ENCODE measurements at regions not wholly inside any gene's neighbourhood (a gene's known extent, or its start where the extent isn't known, plus 50 kb on each side); places are given as distances from the start of the nearest gene placed in this dataset.

GRCh38 chr18:45488645-45489044 lies 126.6 kb upstream of the SLC14A2 start:
- Histone ChIP-seq H3K18ac (ENCODE audit: low read length) (no peak overlapping the region), H3K79me1 (ENCODE audit: low read depth, low read length) (no peaks in the 10 kb centered on the region), H2BK12ac (ENCODE audit: low read length) (no peak overlapping the region), H2BK120ac (ENCODE audit: low read depth, low read length) (no peak overlapping the region), H3K4me1 (ENCODE audit: control insufficient read depth in 2 of 2, insufficient read depth in 1 of 2, low read depth in 1 of 2, low read length in 2 of 2) (no peaks in the 10 kb centered on the region), H4K8ac (ENCODE audit: low read depth, low read length) (no peak overlapping the region), H4K91ac (ENCODE audit: low read depth, low read length, poor library complexity) (no peak overlapping the region), H2AK5ac (ENCODE audit: low read depth, low read length) (no peak overlapping the region), H3K4me2 (ENCODE audit: insufficient read depth, low read length, poor library complexity, severe bottlenecking) (no peak overlapping the region), H3K9ac (ENCODE audit: low read depth, low read length, poor library complexity) (no peak overlapping the region), H3K23ac (ENCODE audit: low read depth, low read length, poor library complexity) (no peak overlapping the region), H3K4ac (ENCODE audit: low read length) (no peak overlapping the region), H3K9me3 (replicated peaks in 1 of 2; ENCODE audit: control insufficient read depth in 2 of 2, insufficient read depth in 1 of 2, low read depth in 1 of 2, low read length in 2 of 2) (no peaks in the 10 kb centered on the region), H3K36me3 (replicated peaks in 1 of 2; ENCODE audit: control insufficient read depth in 2 of 2, insufficient read depth in 2 of 2, low read length in 2 of 2) (no peaks in the 10 kb centered on the region), H2BK5ac (ENCODE audit: low read length) (no peak overlapping the region), H2AFZ (ENCODE audit: low read length) (no peak overlapping the region), H3K4me3 (ENCODE audit: low read length in 2 of 2) (no peak overlapping the region), H2BK15ac (ENCODE audit: low read length) (no peak overlapping the region), H3K27me3 (ENCODE audit: control insufficient read depth in 3 of 3, insufficient read depth in 3 of 3, low read depth in 1 of 3, low read length in 3 of 3) (no peaks in the 10 kb centered on the region), H3K27ac (replicated peaks; ENCODE audit: low read length) (no peak overlapping the region), H3K14ac (ENCODE audit: low read length) (no peak overlapping the region)
- WGBS, 2 donors (ENCODE audit: extremely low coverage in 2 of 2, insufficient read length in 2 of 2, insufficient replicate concordance in 1 of 2) = no CpG with 5 or more reads among the region's 3 CpGs
- no peak for DNase-seq (ENCODE audit: low spot score)

DNA sequence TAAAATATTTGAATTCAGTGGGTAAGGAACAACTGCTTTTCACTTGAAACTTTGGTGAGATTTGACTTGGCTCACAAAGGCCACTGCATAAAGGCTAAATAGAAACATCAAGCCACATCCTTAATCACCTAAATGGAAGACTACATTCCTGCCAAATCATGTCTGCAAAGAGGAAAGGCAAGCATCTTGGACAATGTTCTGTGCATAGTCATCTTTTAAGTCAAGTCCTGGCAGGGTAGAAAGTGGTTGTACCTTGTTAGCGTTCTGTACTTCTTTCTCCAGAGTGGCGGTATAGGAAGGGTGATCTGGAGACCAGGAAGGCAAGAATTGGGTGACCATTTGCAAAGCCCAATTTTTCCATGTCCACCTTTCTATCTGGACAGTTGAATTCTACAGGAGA lies 121.4 kb upstream of the SLC14A2 start:
- H4K8ac ChIP-seq (ENCODE audit: low read depth, low read length) = no peak overlapping the region
- no peak overlapping the region for H3K4me3 ChIP-seq (ENCODE audit: low read length in 2 of 2)
- H2BK120ac ChIP-seq (ENCODE audit: low read depth, low read length) = no peak overlapping the region
- H2BK5ac ChIP-seq (ENCODE audit: low read length) = no peak overlapping the region
- no peak overlapping the region for H3K4me2 ChIP-seq (ENCODE audit: insufficient read depth, low read length, poor library complexity, severe bottlenecking)
- H2BK15ac ChIP-seq (ENCODE audit: low read length) = no peak overlapping the region
- H2AK5ac ChIP-seq (ENCODE audit: low read depth, low read length) = no peak overlapping the region
- no peak overlapping the region for H3K27ac ChIP-seq (replicated peaks; ENCODE audit: low read length)
- H3K79me1 ChIP-seq (ENCODE audit: low read depth, low read length) = no peaks in the 10 kb centered on the region
- no peak for DNase-seq (ENCODE audit: low spot score)
- no peak overlapping the region for H2AFZ ChIP-seq (ENCODE audit: low read length)
- H3K14ac ChIP-seq (ENCODE audit: low read length) = no peak overlapping the region
- H3K23ac ChIP-seq (ENCODE audit: low read depth, low read length, poor library complexity) = no peak overlapping the region
- no peak overlapping the region for H3K4ac ChIP-seq (ENCODE audit: low read length)
- no peaks in the 10 kb centered on the region for H3K36me3 ChIP-seq (replicated peaks in 1 of 2; ENCODE audit: control insufficient read depth in 2 of 2, insufficient read depth in 2 of 2, low read length in 2 of 2)
- no CpG with 5 or more reads among the region's 2 CpGs for WGBS, 2 donors (ENCODE audit: extremely low coverage in 2 of 2, insufficient read length in 2 of 2, insufficient replicate concordance in 1 of 2)
- no peak overlapping the region for H3K18ac ChIP-seq (ENCODE audit: low read length)
- no peak overlapping the region for H2BK12ac ChIP-seq (ENCODE audit: low read length)
- peaks cover 0 to 1% of the 10 kb centered on the region in 2 donors for H3K4me1 ChIP-seq (ENCODE audit: control insufficient read depth in 2 of 2, insufficient read depth in 1 of 2, low read depth in 1 of 2, low read length in 2 of 2)
- H3K9ac ChIP-seq (ENCODE audit: low read depth, low read length, poor library complexity) = no peak overlapping the region
- no peaks in the 10 kb centered on the region for H3K9me3 ChIP-seq (replicated peaks in 1 of 2; ENCODE audit: control insufficient read depth in 2 of 2, insufficient read depth in 1 of 2, low read depth in 1 of 2, low read length in 2 of 2)
- H4K91ac ChIP-seq (ENCODE audit: low read depth, low read length, poor library complexity) = no peak overlapping the region
- H3K27me3 ChIP-seq (ENCODE audit: control insufficient read depth in 3 of 3, insufficient read depth in 3 of 3, low read depth in 1 of 3, low read length in 3 of 3) = no peaks in the 10 kb centered on the region

DNA sequence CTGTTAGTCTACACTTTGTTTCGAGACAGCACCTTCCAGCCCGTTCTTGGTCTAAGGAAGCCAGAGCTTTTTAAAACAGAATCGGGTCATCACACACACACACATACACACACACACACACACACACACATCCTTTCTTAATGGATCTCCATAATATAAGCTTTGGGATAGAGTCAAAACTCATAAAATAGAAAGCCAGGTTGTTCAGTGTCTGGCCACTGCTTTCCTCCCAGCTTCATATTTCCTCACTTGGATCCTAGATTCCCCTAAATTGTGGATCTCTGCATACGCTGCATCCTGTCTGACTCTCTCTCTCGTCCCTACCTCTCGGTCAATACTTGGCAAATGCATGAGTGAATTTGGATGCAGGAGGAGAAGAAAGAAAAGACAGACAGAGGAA lies 120.5 kb upstream of the SLC14A2 start:
- H2BK5ac ChIP-seq (ENCODE audit: low read length) = no peak overlapping the region
- WGBS, 2 donors (ENCODE audit: extremely low coverage in 2 of 2, insufficient read length in 2 of 2, insufficient replicate concordance in 1 of 2) = no CpG with 5 or more reads among the region's 6 CpGs

GRCh38 chr18:45496741-45497140 lies 118.5 kb upstream of the SLC14A2 start:
- Histone ChIP-seq H3K23ac (ENCODE audit: low read depth, low read length, poor library complexity) (no peak overlapping the region), H3K27ac (replicated peaks; ENCODE audit: low read length) (no peak overlapping the region), H2BK120ac (ENCODE audit: low read depth, low read length) (no peak overlapping the region), H4K8ac (ENCODE audit: low read depth, low read length) (no peak overlapping the region), H3K9me3 (replicated peaks in 1 of 2; ENCODE audit: control insufficient read depth in 2 of 2, insufficient read depth in 1 of 2, low read depth in 1 of 2, low read length in 2 of 2) (no peaks in the 10 kb centered on the region), H3K9ac (ENCODE audit: low read depth, low read length, poor library complexity) (no peak overlapping the region), H3K79me1 (ENCODE audit: low read depth, low read length) (no peaks in the 10 kb centered on the region), H3K4me3 (ENCODE audit: low read length in 2 of 2) (no peak overlapping the region), H3K14ac (ENCODE audit: low read length) (no peak overlapping the region), H2BK5ac (ENCODE audit: low read length) (no peak overlapping the region), H2BK12ac (ENCODE audit: low read length) (no peak overlapping the region), H2BK15ac (ENCODE audit: low read length) (no peak overlapping the region), H3K4me2 (ENCODE audit: insufficient read depth, low read length, poor library complexity, severe bottlenecking) (no peak overlapping the region), H4K91ac (ENCODE audit: low read depth, low read length, poor library complexity) (no peak overlapping the region), H3K18ac (ENCODE audit: low read length) (no peak overlapping the region), H2AK5ac (ENCODE audit: low read depth, low read length) (no peak overlapping the region), H2AFZ (ENCODE audit: low read length) (no peak overlapping the region), H3K36me3 (replicated peaks in 1 of 2; ENCODE audit: control insufficient read depth in 2 of 2, insufficient read depth in 2 of 2, low read length in 2 of 2) (no peaks in the 10 kb centered on the region), H3K27me3 (ENCODE audit: control insufficient read depth in 3 of 3, insufficient read depth in 3 of 3, low read depth in 1 of 3, low read length in 3 of 3) (no peaks in the 10 kb centered on the region), H3K4me1 (ENCODE audit: control insufficient read depth in 2 of 2, insufficient read depth in 1 of 2, low read depth in 1 of 2, low read length in 2 of 2) (peaks cover 0 to 1% of the 10 kb centered on the region in 2 donors), H3K4ac (ENCODE audit: low read length) (no peak overlapping the region)
- no peak for DNase-seq (ENCODE audit: low spot score)
- WGBS, 2 donors (ENCODE audit: extremely low coverage in 2 of 2, insufficient read length in 2 of 2, insufficient replicate concordance in 1 of 2) = no CpG with 5 or more reads among the region's 1 CpG

More for the DNA sequence above, 120.5 kb upstream of the SLC14A2 start:
- Histone ChIP-seq H4K91ac (ENCODE audit: low read depth, low read length, poor library complexity) (no peak overlapping the region), H3K4me3 (ENCODE audit: low read length in 2 of 2) (no peak overlapping the region), H3K79me1 (ENCODE audit: low read depth, low read length) (no peaks in the 10 kb centered on the region), H3K36me3 (replicated peaks in 1 of 2; ENCODE audit: control insufficient read depth in 2 of 2, insufficient read depth in 2 of 2, low read length in 2 of 2) (no peaks in the 10 kb centered on the region), H3K14ac (ENCODE audit: low read length) (no peak overlapping the region), H3K23ac (ENCODE audit: low read depth, low read length, poor library complexity) (no peak overlapping the region), H3K18ac (ENCODE audit: low read length) (no peak overlapping the region), H4K8ac (ENCODE audit: low read depth, low read length) (no peak overlapping the region), H3K4ac (ENCODE audit: low read length) (no peak overlapping the region), H2AK5ac (ENCODE audit: low read depth, low read length) (no peak overlapping the region), H3K9me3 (replicated peaks in 1 of 2; ENCODE audit: control insufficient read depth in 2 of 2, insufficient read depth in 1 of 2, low read depth in 1 of 2, low read length in 2 of 2) (no peaks in the 10 kb centered on the region), H3K27me3 (ENCODE audit: control insufficient read depth in 3 of 3, insufficient read depth in 3 of 3, low read depth in 1 of 3, low read length in 3 of 3) (no peaks in the 10 kb centered on the region), H3K27ac (replicated peaks; ENCODE audit: low read length) (no peak overlapping the region), H2AFZ (ENCODE audit: low read length) (no peak overlapping the region), H3K4me2 (ENCODE audit: insufficient read depth, low read length, poor library complexity, severe bottlenecking) (no peak overlapping the region), H2BK120ac (ENCODE audit: low read depth, low read length) (no peak overlapping the region), H2BK12ac (ENCODE audit: low read length) (no peak overlapping the region), H3K4me1 (ENCODE audit: control insufficient read depth in 2 of 2, insufficient read depth in 1 of 2, low read depth in 1 of 2, low read length in 2 of 2) (peaks cover 0 to 1% of the 10 kb centered on the region in 2 donors), H3K9ac (ENCODE audit: low read depth, low read length, poor library complexity) (no peak overlapping the region), H2BK15ac (ENCODE audit: low read length) (no peak overlapping the region)
- DNase-seq (ENCODE audit: low spot score) = no peak
